Neural progenitor cell (in vitro differentiated cells): ENCODE measurements at regions not wholly inside any gene's neighbourhood (a gene's known extent, or its start where the extent isn't known, plus 50 kb on each side); places are given as distances from the start of the nearest gene placed in this dataset.
"Not testable (repeated sequence)": the region's sequence is repeated elsewhere in the genome, so short reads cannot be mapped to it uniquely, and the experiment has no call there.

Experiments
- DNase-seq: peaks from one replicate; pipeline ENCODE4 v3.0.0-alpha.2; 2016; ENCODE audit warnings: low spot score
- H2AFZ ChIP-seq: fragments of 200-600 bp; sonication (generic); replicated peaks from 2 replicates; pipeline ENCODE4 v1.6.1; 2016; ENCODE audit warnings: antibody characterized with exemption
- H3F3A ChIP-seq: fragments of 200-600 bp; sonication (generic); 2 replicates; pipeline ENCODE4 v1.6.1; 2016; ENCODE audit warnings: antibody characterized with exemption, low read depth
- H3K27ac ChIP-seq: fragments of 200-600 bp; sonication (generic); 2 replicates; pipeline ENCODE4 v1.5.1; 2016; ENCODE audit warnings: mild to moderate bottlenecking
- H3K27me3 ChIP-seq: fragments of 200-600 bp; sonication (generic); 2 replicates; pipeline ENCODE4 v1.6.1; 2016; ENCODE audit warnings: mild to moderate bottlenecking, moderate library complexity
- H3K36me3 ChIP-seq: fragments of 200-600 bp; sonication (generic); 2 replicates; pipeline ENCODE4 v1.5.1; 2016
- H3K4me1 ChIP-seq: fragments of 200-600 bp; sonication (generic); 2 replicates; pipeline ENCODE4 v1.6.1; 2016; ENCODE audit warnings: mixed run types
- H3K4me2 ChIP-seq: fragments of 200-600 bp; sonication (generic); 2 replicates; pipeline ENCODE4 v1.6.1; 2016
- H3K4me3 ChIP-seq: fragments of 200-600 bp; sonication (generic); 2 replicates; pipeline ENCODE4 v1.5.1; 2016
- H3K79me2 ChIP-seq: fragments of 200-600 bp; sonication (generic); 2 replicates; pipeline ENCODE4 v1.6.1; 2016; ENCODE audit warnings: low read depth
- H3K9ac ChIP-seq: fragments of 200-600 bp; sonication (generic); 2 replicates; pipeline ENCODE4 v1.6.1; 2016
- H3K9me3 ChIP-seq: fragments of 200-600 bp; sonication (generic); 2 replicates; pipeline ENCODE4 v1.5.1; 2016; ENCODE audit warnings: low read depth
- H4K20me1 ChIP-seq: fragments of 200-600 bp; sonication (generic); 2 replicates; pipeline ENCODE4 v1.6.1; 2016; ENCODE audit warnings: low read depth
- H3K27ac Mint-ChIP-seq: 3 replicates; pipeline ENCODE4 v1.8.0; 2021; ENCODE audit warnings: mixed read lengths
- H3K27me3 Mint-ChIP-seq: 2 replicates; pipeline ENCODE4 v1.8.0; 2022; ENCODE audit warnings: low read depth, mild to moderate bottlenecking, inconsistent platforms, moderate library complexity, mixed read lengths; ENCODE audit not compliant: insufficient read depth
- H3K36me3 Mint-ChIP-seq: 3 replicates; pipeline ENCODE4 v1.8.0; 2021; ENCODE audit warnings: mixed read lengths
- H3K4me1 Mint-ChIP-seq: 3 replicates; pipeline ENCODE4 v1.8.0; 2021; ENCODE audit warnings: mixed read lengths
- H3K4me3 Mint-ChIP-seq: 3 replicates; pipeline ENCODE4 v1.8.0; 2021; ENCODE audit warnings: mild to moderate bottlenecking, moderate library complexity, mixed read lengths
- H3K9me3 Mint-ChIP-seq: 3 replicates; pipeline ENCODE4 v1.8.0; 2020; ENCODE audit warnings: mixed read lengths
- CTCF ChIP-seq: fragments of 200-600 bp; sonication (generic); IDR thresholded peaks from 2 replicates; pipeline ENCODE4 v1.5.1; 2017; ENCODE audit warnings: antibody characterized with exemption, mild to moderate bottlenecking
- EZH2 ChIP-seq: fragments of 200-600 bp; sonication (generic); IDR thresholded peaks from 2 replicates; pipeline ENCODE4 v1.6.1; 2017; ENCODE audit warnings: antibody characterized with exemption, mild to moderate bottlenecking, moderate library complexity
- EZH2phosphoT487 ChIP-seq: fragments of 200-600 bp; sonication (generic); IDR thresholded peaks from 2 replicates; pipeline ENCODE4 v1.6.1; 2017; ENCODE audit warnings: antibody characterized with exemption

- no peaks in the 10 kb centered on the region for H3K36me3 Mint-ChIP-seq
- no peaks in the 10 kb centered on the region for H3K27me3 Mint-ChIP-seq
- no peaks in the 10 kb centered on the region for H3K9me3 ChIP-seq
- no peak overlapping the region for H3K27ac ChIP-seq
- peaks cover 6% of the 10 kb centered on the region for H3K9me3 Mint-ChIP-seq
- no peaks in the 10 kb centered on the region for H3F3A ChIP-seq
- H3K4me1 ChIP-seq: no peaks in the 10 kb centered on the region
- no peak overlapping the region for H3K4me3 Mint-ChIP-seq
- H3K4me2 ChIP-seq: no peak overlapping the region
- no peak overlapping the region for H3K4me3 ChIP-seq
- DNase-seq: no peak
- H4K20me1 ChIP-seq: no peaks in the 10 kb centered on the region
- H3K79me2 ChIP-seq: no peaks in the 10 kb centered on the region
- H2AFZ ChIP-seq: no peak overlapping the region
- H3K9ac ChIP-seq: no peak overlapping the region
- H3K27me3 ChIP-seq: no peaks in the 10 kb centered on the region
- H3K36me3 ChIP-seq: no peaks in the 10 kb centered on the region
- H3K27ac Mint-ChIP-seq: no peak overlapping the region
- no peaks in the 10 kb centered on the region for H3K4me1 Mint-ChIP-seq
- TF ChIP-seq EZH2phosphoT487: no peak
- no peak for TF ChIP-seq CTCF
- TF ChIP-seq EZH2: no peak
Measured at GRCh38 chr3:5606884-5607472, 419.5 kb downstream of the EDEM1 start.

DNA sequence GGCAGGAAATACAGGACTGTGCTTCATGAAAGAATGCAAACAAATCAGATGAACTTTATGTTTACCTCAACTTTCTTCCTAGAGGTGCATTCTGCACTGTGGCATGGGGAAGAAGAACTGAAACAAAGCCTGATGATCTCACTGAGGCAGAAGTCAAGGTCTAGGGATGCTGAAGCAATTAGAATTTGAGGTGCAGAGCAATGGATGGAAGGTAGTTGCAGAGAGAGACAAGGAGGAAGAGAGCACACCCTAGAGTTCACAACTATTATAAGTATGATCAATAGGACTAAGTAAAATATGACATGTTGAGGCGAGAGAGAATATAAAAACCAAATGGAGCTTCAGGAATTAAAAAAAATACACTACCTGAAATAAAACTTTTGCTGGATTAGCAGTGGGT, 420.1 kb downstream of the EDEM1 start:
- no peak overlapping the region for H3K4me3 Mint-ChIP-seq
- Histone ChIP-seq H3K4me2 (no peak overlapping the region), H3F3A (no peaks in the 10 kb centered on the region), H3K27ac (no peak overlapping the region), H2AFZ (no peak overlapping the region), H3K9me3 (no peaks in the 10 kb centered on the region), H3K9ac (no peak overlapping the region), H4K20me1 (no peaks in the 10 kb centered on the region), H3K4me3 (no peak overlapping the region), H3K79me2 (no peaks in the 10 kb centered on the region), H3K4me1 (no peaks in the 10 kb centered on the region), H3K27me3 (no peaks in the 10 kb centered on the region), H3K36me3 (no peaks in the 10 kb centered on the region)
- no peak for TF ChIP-seq CTCF
- TF ChIP-seq EZH2phosphoT487: no peak
- TF ChIP-seq EZH2: no peak
- peaks cover 2% of the 10 kb centered on the region for H3K9me3 Mint-ChIP-seq
- no peak overlapping the region for H3K27ac Mint-ChIP-seq
- DNase-seq: no peak
- H3K27me3 Mint-ChIP-seq: peaks cover 3% of the 10 kb centered on the region
- no peaks in the 10 kb centered on the region for H3K36me3 Mint-ChIP-seq
- H3K4me1 Mint-ChIP-seq: no peaks in the 10 kb centered on the region

- not testable (repeated sequence) for H4K20me1 ChIP-seq, H3K79me2 ChIP-seq, H3K4me1 ChIP-seq, H3K4me2 ChIP-seq, H3K9ac ChIP-seq, H3K27ac ChIP-seq, H3K4me1 Mint-ChIP-seq, H2AFZ ChIP-seq, H3F3A ChIP-seq, H3K27ac Mint-ChIP-seq, H3K36me3 ChIP-seq, H3K27me3 ChIP-seq, DNase-seq, H3K9me3 ChIP-seq, H3K36me3 Mint-ChIP-seq, H3K4me3 ChIP-seq, H3K27me3 Mint-ChIP-seq, H3K4me3 Mint-ChIP-seq, H3K9me3 Mint-ChIP-seq
Measured at GRCh38 chr3:5608971-5609370, 421.5 kb downstream of the EDEM1 start.

- Histone ChIP-seq H3K4me3 (no peak overlapping the region), H3K79me2 (no peaks in the 10 kb centered on the region), H3K9me3 (no peaks in the 10 kb centered on the region), H3K4me2 (no peak overlapping the region), H3F3A (no peaks in the 10 kb centered on the region), H3K27ac (no peak overlapping the region), H4K20me1 (no peaks in the 10 kb centered on the region), H3K9ac (no peak overlapping the region), H3K27me3 (no peaks in the 10 kb centered on the region), H2AFZ (no peak overlapping the region), H3K4me1 (no peaks in the 10 kb centered on the region), H3K36me3 (no peaks in the 10 kb centered on the region)
- Mint-ChIP-seq H3K27me3 (peaks cover 4% of the 10 kb centered on the region), H3K4me1 (no peaks in the 10 kb centered on the region), H3K4me3 (no peak overlapping the region), H3K27ac (no peak overlapping the region), H3K9me3 (no peaks in the 10 kb centered on the region), H3K36me3 (no peaks in the 10 kb centered on the region)
- no peak for DNase-seq
- TF ChIP-seq EZH2phosphoT487: no peak
- TF ChIP-seq CTCF: no peak
- TF ChIP-seq EZH2: no peak
Measured at GRCh38 chr3:5613599-5613998, 426.1 kb downstream of the EDEM1 start.
